CD4-positive, alpha-beta T cell treated with Interferon gamma for 1 hour (primary cell): ENCODE measurements at regions not wholly inside any gene's neighbourhood (a gene's known extent, or its start where the extent isn't known, plus 50 kb on each side); places are given as distances from the start of the nearest gene placed in this dataset.

Experiments used
- DNase-seq: peaks from one replicate; pipeline ENCODE4 v3.0.0-alpha.2; 2020

GRCh38 chr22:48171271-48171691, 1408.8 kb downstream of the TBC1D22A start:
- no peak for DNase-seq

- DNase-seq = no peak
Measured at GRCh38 chr22:48169227-48169626, 1406.8 kb downstream of the TBC1D22A start.

- no peak for DNase-seq
Measured at GRCh38 chr22:48167238-48167637, 1404.8 kb downstream of the TBC1D22A start.

- DNase-seq = no peak
Measured at GRCh38 chr22:48161298-48161697, 1398.8 kb downstream of the TBC1D22A start.

GRCh38 chr22:48157676-48158075, 1395.2 kb downstream of the TBC1D22A start:
- no peak for DNase-seq

GRCh38 chr22:48156603-48157355, 1394.3 kb downstream of the TBC1D22A start:
- DNase-seq = no peak

GRCh38 chr22:48155446-48155845, 1393.0 kb downstream of the TBC1D22A start:
- DNase-seq = no peak

- no peak for DNase-seq
Measured at GRCh38 chr22:48154943-48155240, 1392.4 kb downstream of the TBC1D22A start.

- no peak for DNase-seq
Measured at GRCh38 chr22:48154169-48154942, 1391.9 kb downstream of the TBC1D22A start.

GRCh38 chr22:48153726-48154125, 1391.3 kb downstream of the TBC1D22A start:
- DNase-seq = no peak

- DNase-seq = no peak
Measured at GRCh38 chr22:48152916-48153315, 1390.5 kb downstream of the TBC1D22A start.

- no peak for DNase-seq
Measured at GRCh38 chr22:48152164-48152775, 1389.8 kb downstream of the TBC1D22A start.

- no peak for DNase-seq
Measured at GRCh38 chr22:48151641-48152040, 1389.2 kb downstream of the TBC1D22A start.

GRCh38 chr22:48147831-48148230, 1385.4 kb downstream of the TBC1D22A start:
- no peak for DNase-seq

- no peak for DNase-seq
Measured at GRCh38 chr22:48147404-48147803, 1385.0 kb downstream of the TBC1D22A start.

GRCh38 chr22:48146426-48146825, 1384.0 kb downstream of the TBC1D22A start:
- no peak for DNase-seq

- DNase-seq = no peak
Measured at GRCh38 chr22:48145738-48146137, 1383.3 kb downstream of the TBC1D22A start.

GRCh38 chr22:48144318-48144717, 1381.9 kb downstream of the TBC1D22A start:
- no peak for DNase-seq

GRCh38 chr22:48143856-48144255, 1381.4 kb downstream of the TBC1D22A start:
- no peak for DNase-seq

GRCh38 chr22:48142388-48142787, 1379.9 kb downstream of the TBC1D22A start:
- no peak for DNase-seq

- no peak for DNase-seq
Measured at GRCh38 chr22:48141301-48141700, 1378.9 kb downstream of the TBC1D22A start.

GRCh38 chr22:48140261-48140813, 1377.9 kb downstream of the TBC1D22A start:
- no peak for DNase-seq

- DNase-seq = no peak
Measured at GRCh38 chr22:48139776-48140175, 1377.3 kb downstream of the TBC1D22A start.

- no peak for DNase-seq
Measured at GRCh38 chr22:48138855-48139254, 1376.4 kb downstream of the TBC1D22A start.
